ENCODE measurements at regions not wholly inside any gene's neighbourhood (a gene's known extent, or its start where the extent isn't known, plus 50 kb on each side); places are given as distances from the start of the nearest gene placed in this dataset.

DNA sequence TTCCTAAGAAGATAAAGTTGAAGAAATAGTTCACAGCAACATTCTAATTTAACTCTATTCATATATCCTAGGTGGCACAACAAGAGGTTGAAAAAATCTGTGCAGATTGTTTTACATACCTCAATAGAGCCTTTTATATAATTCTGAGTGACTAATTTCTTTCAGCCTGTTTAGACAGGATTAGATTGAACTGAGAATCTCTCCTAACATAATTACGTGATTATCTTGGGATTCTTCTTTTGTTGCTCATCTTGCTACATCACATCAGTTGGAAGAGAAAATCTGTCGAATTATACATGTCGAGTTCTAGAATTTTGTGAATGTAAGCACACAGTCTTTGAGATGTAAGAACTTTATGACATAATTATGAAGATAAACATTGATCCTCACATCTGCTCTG, 1873.7 kb upstream of the IGFBP7 start:
- TF ChIP-seq, protein P1, sequence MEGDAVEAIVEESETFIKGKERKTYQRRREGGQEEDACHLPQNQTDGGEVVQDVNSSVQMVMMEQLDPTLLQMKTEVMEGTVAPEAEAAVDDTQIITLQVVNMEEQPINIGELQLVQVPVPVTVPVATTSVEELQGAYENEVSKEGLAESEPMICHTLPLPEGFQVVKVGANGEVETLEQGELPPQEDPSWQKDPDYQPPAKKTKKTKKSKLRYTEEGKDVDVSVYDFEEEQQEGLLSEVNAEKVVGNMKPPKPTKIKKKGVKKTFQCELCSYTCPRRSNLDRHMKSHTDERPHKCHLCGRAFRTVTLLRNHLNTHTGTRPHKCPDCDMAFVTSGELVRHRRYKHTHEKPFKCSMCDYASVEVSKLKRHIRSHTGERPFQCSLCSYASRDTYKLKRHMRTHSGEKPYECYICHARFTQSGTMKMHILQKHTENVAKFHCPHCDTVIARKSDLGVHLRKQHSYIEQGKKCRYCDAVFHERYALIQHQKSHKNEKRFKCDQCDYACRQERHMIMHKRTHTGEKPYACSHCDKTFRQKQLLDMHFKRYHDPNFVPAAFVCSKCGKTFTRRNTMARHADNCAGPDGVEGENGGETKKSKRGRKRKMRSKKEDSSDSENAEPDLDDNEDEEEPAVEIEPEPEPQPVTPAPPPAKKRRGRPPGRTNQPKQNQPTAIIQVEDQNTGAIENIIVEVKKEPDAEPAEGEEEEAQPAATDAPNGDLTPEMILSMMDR (IDR thresholded peaks at IDR 0.05; ENCODE audit: unreplicated experiment): no peak
- Mint-ChIP-seq H3K4me1 (ENCODE audit: low read depth, unreplicated experiment) (no peaks in the 10 kb centered on the region), H3K4me3 (ENCODE audit: low read depth, unreplicated experiment) (no peak overlapping the region), H3K27me3 (ENCODE audit: unreplicated experiment) (no peaks in the 10 kb centered on the region), H3K27ac (ENCODE audit: unreplicated experiment) (no peak overlapping the region), H3K36me3 (ENCODE audit: insufficient read depth, unreplicated experiment) (no peaks in the 10 kb centered on the region), H3K9me3 (ENCODE audit: low read depth, unreplicated experiment) (peaks cover 10% of the 10 kb centered on the region)
- CTCF ChIA-PET: no interaction called here
- no peak for DNase-seq
- intact Hi-C loops (cut with micrococcal nuclease; ENCODE audit: unreplicated experiment): no loop called here
- BruUV-seq (replicated peaks): no TSS peak

DNA sequence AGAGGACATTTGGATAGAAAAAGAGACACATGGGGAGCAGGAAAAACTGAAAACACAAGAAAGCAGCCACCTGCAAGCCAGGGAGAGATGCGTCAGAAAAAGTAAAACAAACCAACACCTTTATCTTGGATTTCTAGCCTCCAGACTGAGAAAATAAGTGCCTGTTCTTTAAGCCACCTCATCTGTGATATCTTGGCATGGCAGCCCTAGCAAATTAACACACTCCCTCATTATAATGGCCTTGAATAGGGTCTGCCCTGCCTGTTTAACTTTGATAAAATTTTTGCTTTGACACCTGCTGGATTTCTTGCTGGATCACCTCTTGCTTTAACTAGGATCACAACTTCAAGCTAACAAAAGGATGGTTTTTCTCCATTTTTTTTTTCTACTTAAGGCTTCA, 1892.0 kb upstream of the IGFBP7 start:
- Mint-ChIP-seq H3K36me3 (ENCODE audit: insufficient read depth, unreplicated experiment) (no peaks in the 10 kb centered on the region), H3K9me3 (ENCODE audit: low read depth, unreplicated experiment) (peaks cover 2% of the 10 kb centered on the region), H3K4me3 (ENCODE audit: low read depth, unreplicated experiment) (no peak overlapping the region), H3K27ac (ENCODE audit: unreplicated experiment) (no peak overlapping the region), H3K27me3 (ENCODE audit: unreplicated experiment) (no peaks in the 10 kb centered on the region), H3K4me1 (ENCODE audit: low read depth, unreplicated experiment) (no peaks in the 10 kb centered on the region)
- DNase-seq: no peak
- TF ChIP-seq, protein P1 (IDR thresholded peaks at IDR 0.05; ENCODE audit: unreplicated experiment): no peak
- intact Hi-C loops (cut with micrococcal nuclease; ENCODE audit: unreplicated experiment): no loop called here
- BruUV-seq (replicated peaks): no TSS peak
- CTCF ChIA-PET: no interaction called here

DNA sequence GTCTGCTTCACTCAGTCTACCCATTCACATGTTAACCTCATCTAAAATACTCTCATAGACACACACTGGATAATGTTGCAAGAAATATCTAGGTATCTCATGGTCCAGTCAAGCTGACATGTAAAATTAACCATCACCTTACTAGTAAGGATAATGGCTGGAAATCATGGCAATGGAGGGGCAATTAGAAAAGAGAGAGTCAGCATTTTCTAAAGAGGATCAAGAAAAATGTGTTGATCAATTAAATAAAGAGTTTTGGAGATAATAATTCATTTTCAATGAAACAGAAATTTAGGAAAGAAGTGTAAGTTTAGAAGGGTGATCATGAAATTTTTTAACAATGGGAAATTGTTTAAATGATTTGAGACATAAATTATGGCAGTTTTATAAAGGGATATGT, 1914.1 kb upstream of the IGFBP7 start:
- Mint-ChIP-seq H3K4me1 (ENCODE audit: low read depth, unreplicated experiment) (no peaks in the 10 kb centered on the region), H3K27me3 (ENCODE audit: unreplicated experiment) (no peaks in the 10 kb centered on the region), H3K4me3 (ENCODE audit: low read depth, unreplicated experiment) (no peak overlapping the region), H3K27ac (ENCODE audit: unreplicated experiment) (no peak overlapping the region), H3K36me3 (ENCODE audit: insufficient read depth, unreplicated experiment) (no peaks in the 10 kb centered on the region), H3K9me3 (ENCODE audit: low read depth, unreplicated experiment) (peaks cover 12% of the 10 kb centered on the region)
- intact Hi-C loops (cut with micrococcal nuclease; ENCODE audit: unreplicated experiment): no loop called here
- DNase-seq: no peak
- CTCF ChIA-PET: no interaction called here
- TF ChIP-seq, protein P1 (IDR thresholded peaks at IDR 0.05; ENCODE audit: unreplicated experiment): no peak
- no TSS peak for BruUV-seq (replicated peaks)

DNA sequence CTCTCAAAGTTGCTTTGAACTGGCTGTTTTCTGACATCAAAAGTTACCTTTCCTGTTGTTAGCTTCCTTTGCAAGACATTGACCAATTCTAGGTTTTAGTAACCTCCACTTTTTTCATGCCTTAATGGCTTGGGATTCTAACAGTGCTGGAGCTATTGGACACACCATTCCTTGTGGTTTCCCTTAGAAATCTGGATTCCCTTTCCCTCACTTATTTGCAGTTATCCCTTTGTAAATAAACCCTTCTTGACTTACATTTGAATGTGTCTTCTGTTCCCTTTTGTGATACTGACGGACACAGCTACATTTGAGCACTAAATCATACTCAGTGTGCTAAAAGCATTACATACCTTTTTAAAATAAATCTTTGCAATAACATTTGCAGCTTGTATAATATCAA, 1927.6 kb upstream of the IGFBP7 start:
- TF ChIP-seq, protein P1 (IDR thresholded peaks at IDR 0.05; ENCODE audit: unreplicated experiment): no peak
- Mint-ChIP-seq H3K36me3 (ENCODE audit: insufficient read depth, unreplicated experiment) (no peaks in the 10 kb centered on the region), H3K27ac (ENCODE audit: unreplicated experiment) (no peak overlapping the region), H3K9me3 (ENCODE audit: low read depth, unreplicated experiment) (peaks cover 1% of the 10 kb centered on the region), H3K4me1 (ENCODE audit: low read depth, unreplicated experiment) (no peaks in the 10 kb centered on the region), H3K4me3 (ENCODE audit: low read depth, unreplicated experiment) (no peak overlapping the region), H3K27me3 (ENCODE audit: unreplicated experiment) (no peaks in the 10 kb centered on the region)
- intact Hi-C loops (cut with micrococcal nuclease; ENCODE audit: unreplicated experiment): no loop called here
- no peak for DNase-seq
- CTCF ChIA-PET: no interaction called here
- BruUV-seq (replicated peaks): no TSS peak

DNA sequence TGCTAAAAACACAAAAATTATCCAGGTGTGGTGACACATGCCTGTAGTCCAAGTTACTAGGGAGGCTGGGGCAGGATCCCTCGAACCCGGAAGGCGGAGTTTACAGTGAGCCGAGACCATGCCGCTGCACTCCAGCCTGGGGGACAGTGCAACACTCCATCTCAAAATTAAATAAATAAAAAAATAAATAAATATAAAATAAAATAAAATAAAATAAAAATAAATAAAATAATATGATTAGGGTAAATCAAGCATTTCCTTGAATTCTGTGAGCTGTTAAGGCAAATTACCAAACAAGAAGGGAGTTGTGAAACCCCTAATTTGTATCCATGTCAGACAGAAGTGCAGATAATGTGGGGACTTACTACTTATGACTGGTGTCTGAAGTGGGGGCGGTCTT, 1928.9 kb upstream of the IGFBP7 start:
- no TSS peak for BruUV-seq (replicated peaks)
- Mint-ChIP-seq H3K9me3 (ENCODE audit: low read depth, unreplicated experiment) (no peaks in the 10 kb centered on the region), H3K4me3 (ENCODE audit: low read depth, unreplicated experiment) (no peak overlapping the region), H3K4me1 (ENCODE audit: low read depth, unreplicated experiment) (no peaks in the 10 kb centered on the region), H3K27me3 (ENCODE audit: unreplicated experiment) (no peaks in the 10 kb centered on the region), H3K27ac (ENCODE audit: unreplicated experiment) (no peak overlapping the region), H3K36me3 (ENCODE audit: insufficient read depth, unreplicated experiment) (no peaks in the 10 kb centered on the region)
- intact Hi-C loops (cut with micrococcal nuclease; ENCODE audit: unreplicated experiment): no loop called here
- no peak for DNase-seq
- CTCF ChIA-PET: no interaction called here
- TF ChIP-seq, protein P1 (IDR thresholded peaks at IDR 0.05; ENCODE audit: unreplicated experiment): no peak

All from Calu3 (cell line).